ENCODE measurements at regions not wholly inside any gene's neighbourhood (a gene's known extent, or its start where the extent isn't known, plus 50 kb on each side); places are given as distances from the start of the nearest gene placed in this dataset.

GRCh38 chr6:3559561-3559960, 102.7 kb upstream of the SLC22A23 start:
- H3K9ac ChIP-seq (ENCODE audit: low read length), result no peak overlapping the region
- no peaks in the 10 kb centered on the region for H3K9me3 ChIP-seq (replicated peaks; ENCODE audit: insufficient read depth, low read length)
- no peak overlapping the region for H3K4me3 ChIP-seq (ENCODE audit: low read length)
- no peaks in the 10 kb centered on the region for H3K4me1 ChIP-seq (ENCODE audit: low read length)
- no peaks in the 10 kb centered on the region for H3F3A ChIP-seq (ENCODE audit: insufficient read depth, low read length)
- no peaks in the 10 kb centered on the region for H3K36me3 ChIP-seq (replicated peaks; ENCODE audit: insufficient read depth, low read length)
- no peak overlapping the region for H2AFZ ChIP-seq (ENCODE audit: low read length)
- TF ChIP-seq, protein P1, sequence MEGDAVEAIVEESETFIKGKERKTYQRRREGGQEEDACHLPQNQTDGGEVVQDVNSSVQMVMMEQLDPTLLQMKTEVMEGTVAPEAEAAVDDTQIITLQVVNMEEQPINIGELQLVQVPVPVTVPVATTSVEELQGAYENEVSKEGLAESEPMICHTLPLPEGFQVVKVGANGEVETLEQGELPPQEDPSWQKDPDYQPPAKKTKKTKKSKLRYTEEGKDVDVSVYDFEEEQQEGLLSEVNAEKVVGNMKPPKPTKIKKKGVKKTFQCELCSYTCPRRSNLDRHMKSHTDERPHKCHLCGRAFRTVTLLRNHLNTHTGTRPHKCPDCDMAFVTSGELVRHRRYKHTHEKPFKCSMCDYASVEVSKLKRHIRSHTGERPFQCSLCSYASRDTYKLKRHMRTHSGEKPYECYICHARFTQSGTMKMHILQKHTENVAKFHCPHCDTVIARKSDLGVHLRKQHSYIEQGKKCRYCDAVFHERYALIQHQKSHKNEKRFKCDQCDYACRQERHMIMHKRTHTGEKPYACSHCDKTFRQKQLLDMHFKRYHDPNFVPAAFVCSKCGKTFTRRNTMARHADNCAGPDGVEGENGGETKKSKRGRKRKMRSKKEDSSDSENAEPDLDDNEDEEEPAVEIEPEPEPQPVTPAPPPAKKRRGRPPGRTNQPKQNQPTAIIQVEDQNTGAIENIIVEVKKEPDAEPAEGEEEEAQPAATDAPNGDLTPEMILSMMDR (IDR thresholded peaks at IDR 0.05; ENCODE audit: low read length), result no peak
- no peak for TF ChIP-seq EZH2phosphoT487 (IDR thresholded peaks at IDR 0.05; ENCODE audit: low read length)
- TF ChIP-seq EZH2 (optimal IDR thresholded peaks at IDR 0.05; ENCODE audit: low read depth, low read length), result no peak
- no peak for DNase-seq
- H3K27ac ChIP-seq (ENCODE audit: low read length), result no peak overlapping the region
- no peak overlapping the region for H3K4me2 ChIP-seq (ENCODE audit: low read depth, low read length)
- no peaks in the 10 kb centered on the region for H3K9me2 ChIP-seq (replicated peaks; ENCODE audit: insufficient read depth, low read length)
- no peaks in the 10 kb centered on the region for H3K27me3 ChIP-seq (replicated peaks; ENCODE audit: insufficient read depth, low read length)
- H3K79me2 ChIP-seq (ENCODE audit: low read length), result no peaks in the 10 kb centered on the region
- H4K20me1 ChIP-seq (ENCODE audit: insufficient read depth, low read length), result no peaks in the 10 kb centered on the region

- Histone ChIP-seq H3K9me3 (replicated peaks; ENCODE audit: insufficient read depth, low read length) (no peaks in the 10 kb centered on the region), H3K4me2 (ENCODE audit: low read depth, low read length) (no peak overlapping the region), H3F3A (ENCODE audit: insufficient read depth, low read length) (no peaks in the 10 kb centered on the region), H3K9me2 (replicated peaks; ENCODE audit: insufficient read depth, low read length) (no peaks in the 10 kb centered on the region), H3K27ac (ENCODE audit: low read length) (no peak overlapping the region), H4K20me1 (ENCODE audit: insufficient read depth, low read length) (no peaks in the 10 kb centered on the region), H3K4me3 (ENCODE audit: low read length) (no peak overlapping the region), H2AFZ (ENCODE audit: low read length) (no peak overlapping the region), H3K9ac (ENCODE audit: low read length) (no peak overlapping the region), H3K79me2 (ENCODE audit: low read length) (no peaks in the 10 kb centered on the region), H3K27me3 (replicated peaks; ENCODE audit: insufficient read depth, low read length) (no peaks in the 10 kb centered on the region), H3K36me3 (replicated peaks; ENCODE audit: insufficient read depth, low read length) (no peaks in the 10 kb centered on the region), H3K4me1 (ENCODE audit: low read length) (no peaks in the 10 kb centered on the region)
- no peak for DNase-seq
- TF ChIP-seq, protein P1 (IDR thresholded peaks at IDR 0.05; ENCODE audit: low read length), result no peak
- TF ChIP-seq EZH2 (optimal IDR thresholded peaks at IDR 0.05; ENCODE audit: low read depth, low read length) (no peak), EZH2phosphoT487 (IDR thresholded peaks at IDR 0.05; ENCODE audit: low read length) (no peak)
Observed at GRCh38 chr6:3557336-3557735, 100.5 kb upstream of the SLC22A23 start.

GRCh38 chr6:3553254-3553653, 96.4 kb upstream of the SLC22A23 start:
- no peak overlapping the region for H3K27ac ChIP-seq (ENCODE audit: low read length)
- H3K36me3 ChIP-seq (replicated peaks; ENCODE audit: insufficient read depth, low read length), result no peaks in the 10 kb centered on the region
- no peaks in the 10 kb centered on the region for H3K79me2 ChIP-seq (ENCODE audit: low read length)
- no peak overlapping the region for H2AFZ ChIP-seq (ENCODE audit: low read length)
- no peak for DNase-seq
- H4K20me1 ChIP-seq (ENCODE audit: insufficient read depth, low read length), result no peaks in the 10 kb centered on the region
- H3K4me1 ChIP-seq (ENCODE audit: low read length), result no peaks in the 10 kb centered on the region
- H3K4me3 ChIP-seq (ENCODE audit: low read length), result no peak overlapping the region
- H3K9me3 ChIP-seq (replicated peaks; ENCODE audit: insufficient read depth, low read length), result no peaks in the 10 kb centered on the region
- H3K27me3 ChIP-seq (replicated peaks; ENCODE audit: insufficient read depth, low read length), result no peaks in the 10 kb centered on the region
- TF ChIP-seq EZH2phosphoT487 (IDR thresholded peaks at IDR 0.05; ENCODE audit: low read length), result no peak
- TF ChIP-seq, protein P1 (IDR thresholded peaks at IDR 0.05; ENCODE audit: low read length), result no peak
- TF ChIP-seq EZH2 (optimal IDR thresholded peaks at IDR 0.05; ENCODE audit: low read depth, low read length), result no peak
- H3K9ac ChIP-seq (ENCODE audit: low read length), result no peak overlapping the region
- no peaks in the 10 kb centered on the region for H3F3A ChIP-seq (ENCODE audit: insufficient read depth, low read length)
- no peak overlapping the region for H3K4me2 ChIP-seq (ENCODE audit: low read depth, low read length)
- H3K9me2 ChIP-seq (replicated peaks; ENCODE audit: insufficient read depth, low read length), result no peaks in the 10 kb centered on the region
